GM21526 (cell line): ENCODE measurements at regions not wholly inside any gene's neighbourhood (a gene's known extent, or its start where the extent isn't known, plus 50 kb on each side); places are given as distances from the start of the nearest gene placed in this dataset.

Source experiments
- ATAC-seq: cut with Tn5 transposase; IDR thresholded peaks from one replicate; pipeline ENCODE4 v1.9.1; 2021; ENCODE audit warnings: moderate library complexity; ENCODE audit not compliant: unreplicated experiment, low FRiP score

GRCh38 chr16:6192984-6193383, 1095.4 kb upstream of the EEF2KMT start:
- no peak for ATAC-seq

DNA sequence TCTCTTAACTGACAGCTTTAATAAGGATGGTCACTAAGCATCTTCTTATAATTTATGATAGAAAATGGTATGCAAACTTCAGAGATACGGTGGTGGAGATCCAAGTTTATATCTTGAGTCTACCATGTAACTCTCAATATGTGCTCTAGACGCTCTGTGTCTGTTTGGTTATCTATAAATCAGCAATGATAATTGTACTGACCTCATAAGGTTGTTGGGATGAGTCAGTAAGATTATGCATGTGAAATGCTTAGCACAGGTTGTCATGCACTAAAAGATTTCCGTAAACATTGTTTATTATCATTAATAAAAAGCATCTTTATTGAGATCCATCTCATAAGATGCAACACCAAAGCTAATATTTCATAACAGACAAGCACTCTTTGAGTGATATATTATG, 1094.9 kb upstream of the EEF2KMT start:
- ATAC-seq, result no peak

GRCh38 chr16:6190776-6191175, 1093.2 kb upstream of the EEF2KMT start:
- ATAC-seq, result no peak

DNA sequence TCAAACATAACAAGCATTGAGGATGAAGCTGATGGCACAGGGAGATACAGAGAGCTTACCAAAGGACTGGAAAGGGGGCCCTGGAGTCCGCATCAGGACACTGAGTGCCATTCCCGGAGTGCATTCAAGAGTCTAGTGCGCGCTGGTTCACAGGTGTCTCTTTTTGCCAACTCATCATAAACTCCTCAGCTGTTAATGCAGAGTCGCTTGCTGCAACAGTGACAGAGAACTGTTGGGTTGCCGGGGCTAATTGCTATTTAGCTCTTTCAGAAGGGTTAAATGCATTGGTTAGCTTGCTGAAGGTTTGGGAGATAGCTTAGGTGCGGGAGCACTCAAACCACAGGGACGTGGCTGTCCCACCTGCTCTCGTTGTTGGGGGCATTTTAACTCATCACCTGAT, 1091.6 kb upstream of the EEF2KMT start:
- no peak for ATAC-seq

GRCh38 chr16:6177616-6178180, 1080.1 kb upstream of the EEF2KMT start:
- ATAC-seq, result no peak

DNA sequence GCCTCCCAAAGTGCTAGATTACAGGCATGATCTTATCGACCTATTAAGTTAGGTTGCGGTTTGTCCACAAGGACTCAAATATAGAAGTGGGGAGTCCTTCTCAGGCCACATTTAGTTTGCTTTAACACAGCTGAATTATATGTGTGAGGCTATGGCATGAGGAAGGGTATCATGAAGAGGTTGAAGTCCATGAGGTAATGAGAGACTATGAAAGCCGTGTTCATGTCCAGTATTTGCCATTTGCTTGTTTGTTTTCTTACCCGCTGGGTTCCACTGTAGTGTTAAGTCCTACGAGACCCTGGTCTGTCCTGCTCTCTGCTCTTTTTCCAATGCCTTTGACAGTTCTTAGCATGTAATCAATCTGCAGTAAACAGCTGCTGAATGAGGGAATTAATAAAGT, 1072.4 kb upstream of the EEF2KMT start:
- no peak for ATAC-seq

- no peak for ATAC-seq
Observed at GRCh38 chr16:6165330-6165979, 1067.9 kb upstream of the EEF2KMT start.

DNA sequence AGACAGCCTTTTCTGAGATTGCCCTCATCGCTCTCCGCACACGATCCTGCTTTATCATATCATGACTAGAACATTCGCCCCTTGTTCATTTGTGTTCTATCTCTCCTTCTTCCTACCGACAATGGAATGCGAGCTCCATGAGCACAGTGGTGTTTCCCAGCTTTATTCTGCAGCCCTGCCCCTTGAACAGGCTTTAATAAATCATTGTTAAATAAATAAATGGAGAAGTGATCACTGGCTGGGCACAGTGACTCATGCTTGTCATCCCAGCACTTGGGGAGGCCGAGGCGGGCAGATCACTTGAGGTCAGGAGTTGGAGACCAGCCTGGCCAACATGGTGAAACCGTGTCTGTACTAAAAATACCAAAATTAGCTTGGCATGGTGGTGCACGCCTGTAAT, 1063.3 kb upstream of the EEF2KMT start:
- no peak for ATAC-seq

GRCh38 chr16:6160303-6160702, 1062.7 kb upstream of the EEF2KMT start:
- ATAC-seq, result no peak

GRCh38 chr16:6157806-6158205, 1060.2 kb upstream of the EEF2KMT start:
- no peak for ATAC-seq

DNA sequence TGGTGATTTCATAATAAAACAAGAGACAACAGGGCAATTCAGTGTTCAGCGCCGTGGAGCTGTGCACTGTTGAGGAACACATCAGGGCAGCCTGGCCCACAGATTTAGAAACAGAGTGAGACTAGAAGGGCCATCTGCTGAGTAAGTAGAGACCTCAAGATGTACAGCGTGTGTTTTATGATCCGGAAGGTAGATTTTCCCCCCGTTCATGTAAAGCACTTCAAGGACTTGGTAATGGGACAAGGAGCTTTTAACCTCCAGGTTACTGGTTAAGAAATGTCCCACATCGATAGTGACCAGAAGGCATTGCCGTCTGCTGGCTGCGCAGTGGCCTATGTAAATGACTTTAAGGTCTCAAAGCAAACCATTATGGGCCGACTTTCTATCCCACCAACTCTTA, 1057.7 kb upstream of the EEF2KMT start:
- no peak for ATAC-seq

DNA sequence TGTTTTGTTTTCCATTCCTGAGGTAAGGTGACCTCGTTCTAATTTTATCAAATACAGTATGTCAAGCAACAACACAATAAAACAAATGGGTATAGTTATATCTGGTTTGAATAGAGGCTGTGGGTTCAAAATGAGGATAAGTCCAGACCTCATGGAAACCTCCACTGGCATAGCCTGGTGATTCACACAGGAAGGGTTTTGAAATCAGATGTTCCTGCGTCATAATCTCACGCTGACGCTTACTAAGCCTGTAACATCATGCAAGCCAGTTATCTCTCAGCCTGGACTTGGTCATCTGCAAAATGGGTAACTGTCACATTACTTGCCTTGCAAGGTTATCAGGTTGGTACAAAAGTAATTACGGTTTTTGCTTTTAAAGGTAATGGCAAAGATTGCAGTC, 1056.3 kb upstream of the EEF2KMT start:
- no peak for ATAC-seq

DNA sequence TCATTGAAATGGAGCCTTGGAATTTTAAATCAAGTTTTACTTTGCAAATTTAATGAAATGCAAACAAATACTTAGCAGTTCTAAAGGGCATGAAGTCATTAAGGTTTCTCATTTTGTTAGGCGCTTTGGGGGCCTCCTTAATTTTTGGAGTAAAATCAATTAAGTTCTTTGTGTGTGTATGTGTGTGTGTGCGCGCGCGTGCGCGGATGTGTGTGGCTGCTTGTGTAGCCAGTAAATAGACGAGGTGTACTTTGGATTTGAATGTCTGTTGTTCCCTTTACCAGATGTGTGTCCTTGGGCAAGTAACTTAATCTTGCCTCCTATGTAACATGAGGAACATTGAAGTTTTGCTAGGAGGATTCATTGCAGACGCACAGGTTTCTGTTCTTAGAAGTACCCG, 1051.4 kb upstream of the EEF2KMT start:
- ATAC-seq, result no peak

DNA sequence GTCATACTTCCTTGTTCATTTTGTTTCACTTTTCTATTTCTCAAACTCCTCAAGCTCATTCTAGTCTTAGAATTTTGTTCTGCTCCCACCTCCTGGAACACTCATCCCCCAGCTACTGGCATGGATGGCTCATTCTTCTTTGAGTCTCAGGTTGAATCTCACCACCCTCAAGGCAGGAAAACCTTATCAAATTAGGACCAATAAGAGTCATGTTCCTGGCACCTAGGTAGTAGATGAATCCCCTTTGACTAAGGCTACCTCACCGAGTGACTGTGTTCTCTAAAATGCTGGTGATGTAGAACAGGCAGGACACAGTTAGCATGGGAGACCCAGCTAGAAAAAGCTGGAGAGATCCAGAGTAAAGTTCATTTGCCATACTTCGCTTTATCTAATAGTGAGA, 1050.8 kb upstream of the EEF2KMT start:
- ATAC-seq, result no peak

GRCh38 chr16:6146874-6147425, 1049.4 kb upstream of the EEF2KMT start:
- no peak for ATAC-seq

DNA sequence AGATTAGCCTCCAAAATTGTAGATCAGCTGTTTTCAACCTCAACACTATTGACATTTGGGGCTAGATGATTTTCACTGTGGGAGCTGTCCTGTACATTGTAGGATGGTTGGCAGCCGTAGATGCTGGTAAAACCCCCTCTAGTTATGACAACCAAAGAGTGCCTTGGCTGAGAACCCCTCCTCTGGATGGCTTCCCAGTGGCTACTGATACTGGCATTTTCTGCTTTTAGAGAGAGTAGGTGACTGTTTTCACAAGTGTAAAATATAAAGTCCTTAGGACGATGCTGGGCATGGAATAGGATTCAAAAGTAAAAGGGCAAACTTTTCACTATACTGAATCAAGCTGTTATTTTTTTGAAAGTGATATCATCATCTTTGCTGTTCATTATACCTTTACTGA, 1048.8 kb upstream of the EEF2KMT start:
- ATAC-seq, result no peak

- ATAC-seq, result no peak
Observed at GRCh38 chr16:6144463-6144862, 1046.9 kb upstream of the EEF2KMT start.

DNA sequence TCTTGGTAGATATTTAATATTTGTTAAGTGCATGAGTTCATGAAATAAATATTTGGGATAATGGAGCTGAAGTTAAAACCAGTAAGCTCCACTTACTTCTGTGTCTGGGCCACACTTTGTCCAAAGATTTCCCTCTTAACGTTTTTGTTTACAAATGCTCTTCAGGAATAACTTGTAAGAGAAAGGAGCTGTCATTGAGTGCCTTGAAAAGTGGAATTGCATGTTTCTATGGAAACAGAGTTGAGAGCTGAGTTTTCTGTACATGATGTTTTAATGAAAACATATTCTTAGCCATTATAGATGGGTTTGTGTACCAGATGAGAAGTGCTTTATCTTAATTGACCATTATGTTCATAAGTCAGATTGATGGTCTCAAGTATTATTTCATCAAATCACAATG, 1045.4 kb upstream of the EEF2KMT start:
- no peak for ATAC-seq

DNA sequence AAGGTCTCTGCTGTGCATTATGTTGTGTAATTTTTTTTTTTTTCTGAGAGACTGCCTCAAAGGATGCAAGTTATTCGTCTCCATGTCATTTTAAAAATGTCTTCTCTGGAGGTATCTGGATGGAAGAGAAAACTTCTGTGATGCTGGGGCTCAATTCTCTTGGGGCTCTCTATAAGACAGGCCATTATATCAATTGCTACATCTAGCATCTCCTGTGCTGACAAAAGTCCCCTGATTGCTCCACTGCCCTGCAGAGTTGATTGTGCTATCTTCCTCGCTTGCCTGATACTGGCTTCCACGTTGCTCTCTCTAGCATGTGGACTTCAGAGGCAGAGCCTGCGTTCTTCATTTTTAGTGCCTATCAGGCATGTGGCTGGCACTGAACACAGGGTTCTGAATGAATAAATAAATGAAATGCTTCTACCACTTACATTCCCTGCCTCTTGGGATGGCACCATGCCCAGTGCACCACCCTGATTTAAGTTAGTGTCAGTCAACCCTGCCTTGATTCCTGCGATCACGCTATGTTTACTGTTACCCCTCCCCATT, 1035.5 kb upstream of the EEF2KMT start:
- ATAC-seq, result no peak

DNA sequence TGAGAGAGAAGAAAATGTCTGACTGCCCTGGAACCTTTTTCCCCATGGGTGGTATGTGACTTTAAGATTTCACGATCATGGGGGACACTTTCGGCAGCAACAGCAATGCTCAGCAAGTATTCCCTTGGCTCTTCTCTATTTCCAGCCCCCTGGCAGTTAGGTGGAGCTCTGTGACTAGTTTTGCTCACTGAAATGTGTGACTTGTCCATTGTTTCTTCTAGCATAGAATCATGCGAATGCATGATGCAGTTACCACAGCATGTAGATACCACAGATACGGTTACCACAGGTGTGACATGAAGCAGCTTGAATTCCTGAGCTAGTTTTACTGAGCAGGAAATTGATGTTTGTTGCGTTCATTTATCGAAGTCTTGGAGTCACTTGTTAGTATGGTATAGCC, 1034.5 kb upstream of the EEF2KMT start:
- no peak for ATAC-seq

GRCh38 chr16:6131526-6132050, 1034.0 kb upstream of the EEF2KMT start:
- no peak for ATAC-seq
